Stimulated activated CD4-positive, alpha-beta T cell treated with anti-CD3 and anti-CD28 coated beads, Interleukin-15, amount 100 ng/mL, for 1 hour (primary cell): ENCODE measurements at regions not wholly inside any gene's neighbourhood (a gene's known extent, or its start where the extent isn't known, plus 50 kb on each side); places are given as distances from the start of the nearest gene placed in this dataset.

ENCODE experiments used
- DNase-seq, 2 donors: peaks; one replicate each; pipeline ENCODE4 v3.0.0-alpha.2; 2020; ENCODE audit warnings: low read depth in 1 of 2, low spot score in 1 of 2

DNA sequence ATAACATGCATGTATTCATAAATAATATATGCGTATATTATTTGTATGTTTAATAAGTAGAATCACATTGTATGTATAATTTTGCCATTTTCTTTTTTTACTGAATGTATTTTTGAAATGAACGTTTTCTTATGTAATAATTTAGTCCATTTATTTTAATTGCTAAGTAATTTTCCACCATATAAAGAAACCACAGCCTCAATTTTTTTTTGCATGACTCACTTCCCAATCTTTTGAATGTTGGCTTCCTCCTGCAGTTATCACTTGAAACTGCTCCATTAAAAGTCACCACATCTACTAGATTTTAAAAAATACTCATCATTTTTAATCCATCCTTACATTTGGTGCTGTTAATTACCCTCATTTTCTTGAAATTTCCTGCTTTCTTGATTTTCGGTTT lies 363.3 kb upstream of the MEF2C start:
- DNase-seq = no peak

- DNase-seq = no peak
Measured at GRCh38 chr5:89243611-89244010, 360.6 kb upstream of the MEF2C start.

GRCh38 chr5:89241186-89241585 lies 358.2 kb upstream of the MEF2C start:
- DNase-seq = no peak

DNA sequence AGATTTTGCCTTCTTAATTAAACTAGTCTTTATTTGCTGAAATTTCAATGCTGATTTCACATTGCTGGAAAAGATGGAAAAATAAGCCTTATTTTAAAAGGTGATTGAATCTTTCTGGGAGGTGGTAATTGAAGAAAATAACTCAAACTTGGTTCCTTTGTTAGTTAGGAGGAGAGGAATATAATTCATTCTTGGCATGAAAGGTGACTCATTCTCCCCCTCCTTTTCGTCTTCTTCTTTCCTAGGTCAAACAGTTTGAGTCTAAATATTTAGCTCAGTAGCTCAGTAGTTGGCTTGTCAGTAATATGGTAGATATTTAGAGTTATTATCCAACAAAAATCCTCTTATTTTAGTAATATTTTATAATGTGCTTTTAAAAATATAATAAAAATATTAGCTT lies 353.9 kb upstream of the MEF2C start:
- DNase-seq = no peak

DNA sequence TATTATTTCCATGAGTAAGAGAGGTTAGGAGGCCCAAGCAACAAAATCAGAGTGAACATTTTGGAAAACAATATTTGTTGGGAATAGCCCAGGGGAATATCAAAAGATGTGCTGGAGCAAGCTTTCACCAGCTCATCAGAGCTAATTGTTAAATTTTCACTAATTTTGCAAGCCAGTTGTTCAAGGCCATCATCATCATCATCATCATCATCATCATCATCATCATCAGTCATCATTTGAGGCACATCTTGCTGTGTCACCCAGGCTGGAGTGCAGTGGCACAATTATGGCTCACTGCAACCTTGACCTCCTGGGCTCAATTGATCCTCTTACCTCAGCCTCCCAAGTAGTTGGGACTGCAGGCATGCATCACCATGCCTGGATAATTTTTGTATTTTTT lies 350.5 kb upstream of the MEF2C start:
- no peak for DNase-seq

GRCh38 chr5:89232139-89232603 lies 349.2 kb upstream of the MEF2C start:
- DNase-seq = no peak

DNA sequence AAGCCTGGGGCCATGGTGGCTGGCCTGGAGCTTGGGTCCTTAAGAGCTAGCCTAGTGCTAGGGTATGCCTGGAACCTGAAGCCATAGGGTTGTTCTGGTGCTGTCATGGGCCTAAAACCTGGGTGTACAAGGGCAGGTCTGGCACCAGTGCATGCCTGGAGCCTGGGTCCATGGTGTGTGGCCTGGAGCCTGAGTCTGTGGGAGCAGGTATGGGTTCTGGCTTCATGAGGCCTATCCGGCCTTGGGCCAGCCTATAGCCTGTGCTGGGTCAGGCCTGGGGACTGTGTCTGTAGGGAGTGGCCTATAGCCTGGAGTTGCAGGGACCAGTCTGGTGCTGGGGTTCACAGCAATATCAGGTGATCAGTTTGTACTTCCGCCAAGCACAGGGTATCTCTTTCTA lies 347.2 kb upstream of the MEF2C start:
- DNase-seq = no peak

DNA sequence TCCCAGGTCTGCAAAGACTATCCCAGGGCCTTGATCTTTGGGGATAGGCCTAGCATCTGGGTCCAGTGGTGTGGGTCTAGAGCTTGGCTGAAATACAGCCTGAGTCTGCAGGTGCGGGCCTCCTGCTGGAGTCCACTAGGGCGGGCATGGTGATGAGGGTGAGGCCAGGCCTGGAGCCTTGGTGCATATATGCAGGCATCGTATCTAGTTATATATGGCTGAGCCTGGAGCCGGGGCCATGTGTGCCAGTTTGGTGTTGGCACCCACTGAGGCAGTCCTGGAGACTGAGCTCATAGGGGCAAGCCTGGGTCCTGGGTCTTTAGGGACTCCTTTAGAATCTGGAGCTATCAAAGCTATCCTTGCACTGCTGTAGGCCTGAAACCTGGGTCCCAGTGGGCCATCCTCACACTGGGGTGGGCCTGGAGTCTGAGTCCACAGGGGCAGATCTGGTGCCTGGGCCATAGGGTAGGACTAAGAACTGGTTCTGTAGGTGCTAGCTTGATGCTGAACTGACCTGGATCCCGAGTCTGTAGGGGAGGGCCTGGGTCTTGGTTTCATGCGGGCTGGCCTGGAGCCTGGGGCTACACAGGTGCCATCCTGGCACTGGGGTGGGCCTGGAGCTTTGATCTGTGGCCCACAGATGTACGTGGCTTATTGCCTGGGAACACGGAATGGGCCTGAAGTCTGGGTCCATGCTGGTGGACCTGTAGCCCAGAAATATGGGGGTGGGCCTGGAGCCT lies 346.5 kb upstream of the MEF2C start:
- DNase-seq = no peak

DNA sequence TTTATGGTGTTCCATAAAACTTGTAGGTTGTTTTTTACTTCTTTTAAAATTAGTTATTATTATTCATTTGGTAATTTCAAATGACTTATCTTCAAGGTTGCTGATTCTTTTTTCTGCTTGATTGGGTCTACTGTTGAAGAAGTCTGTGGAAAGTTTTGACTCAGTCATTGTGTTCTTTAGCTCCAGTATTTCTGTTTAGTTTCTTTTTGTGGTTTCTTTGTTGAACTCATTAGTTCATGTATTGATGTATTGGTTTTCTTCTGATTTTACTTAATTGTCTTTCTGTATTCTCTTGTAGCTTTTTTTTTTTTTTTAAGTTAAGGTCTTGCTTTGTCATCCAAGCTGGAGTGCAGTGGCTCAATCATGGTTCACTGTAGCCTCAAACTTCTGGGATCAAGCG lies 345.4 kb upstream of the MEF2C start:
- DNase-seq = no peak

DNA sequence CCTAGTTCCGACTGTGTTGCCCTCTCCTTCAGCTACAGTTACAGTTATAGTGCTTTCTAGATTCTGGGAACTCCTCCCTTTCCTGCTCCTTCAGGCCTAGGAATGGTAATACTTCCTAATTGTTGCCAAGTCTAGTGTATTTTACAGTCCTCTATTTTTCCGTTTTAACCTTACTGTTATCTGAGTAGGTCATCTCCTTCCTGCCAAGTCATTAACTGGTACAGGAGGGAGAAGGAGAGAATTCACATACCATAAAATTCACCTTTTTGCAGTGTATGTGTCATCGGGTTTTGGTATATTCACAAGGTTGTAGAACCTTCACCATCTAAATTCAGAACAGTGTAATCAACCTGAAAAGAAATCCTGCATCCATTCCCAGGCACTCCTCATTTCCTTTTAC lies 335.4 kb upstream of the MEF2C start:
- no peak for DNase-seq

DNA sequence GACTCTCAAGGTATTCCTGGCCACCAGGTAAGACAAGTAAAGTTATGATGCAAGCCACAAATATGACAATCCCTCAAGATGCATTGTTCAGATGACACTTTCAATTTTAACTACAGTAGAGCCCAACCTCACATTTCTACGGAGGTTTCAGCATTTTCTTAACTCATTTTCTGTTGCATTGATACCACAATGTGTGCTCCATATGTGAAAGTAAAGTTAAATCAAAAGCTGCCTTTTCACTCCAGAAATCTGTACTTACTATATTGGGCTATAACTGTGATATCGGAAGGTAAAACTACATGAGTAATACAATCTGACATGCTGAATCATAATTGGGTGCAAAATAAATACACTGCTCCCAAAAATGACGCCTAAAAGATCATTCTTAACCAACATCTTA lies 333.6 kb upstream of the MEF2C start:
- no peak for DNase-seq

DNA sequence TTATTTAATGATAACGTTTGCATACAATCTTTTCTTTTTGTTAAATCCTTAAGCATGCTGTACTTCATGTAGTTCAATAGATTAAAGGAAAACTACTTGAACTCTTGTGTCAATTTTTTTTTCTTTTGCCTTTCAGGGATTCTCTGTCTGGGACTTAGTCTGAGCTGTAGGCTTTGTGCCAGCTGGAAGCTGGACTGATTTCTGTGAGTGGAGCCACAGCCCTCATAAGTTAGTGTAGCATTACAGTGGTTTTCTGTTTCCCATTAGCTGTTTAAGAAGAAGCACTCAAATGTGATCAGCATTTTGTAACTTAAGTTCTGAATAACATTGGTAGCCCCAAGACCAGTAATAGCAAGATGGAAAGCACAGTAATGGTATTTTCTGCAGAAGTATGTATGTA lies 330.6 kb upstream of the MEF2C start:
- DNase-seq = no peak

GRCh38 chr5:89211836-89212235 lies 328.9 kb upstream of the MEF2C start:
- DNase-seq = no peak

DNA sequence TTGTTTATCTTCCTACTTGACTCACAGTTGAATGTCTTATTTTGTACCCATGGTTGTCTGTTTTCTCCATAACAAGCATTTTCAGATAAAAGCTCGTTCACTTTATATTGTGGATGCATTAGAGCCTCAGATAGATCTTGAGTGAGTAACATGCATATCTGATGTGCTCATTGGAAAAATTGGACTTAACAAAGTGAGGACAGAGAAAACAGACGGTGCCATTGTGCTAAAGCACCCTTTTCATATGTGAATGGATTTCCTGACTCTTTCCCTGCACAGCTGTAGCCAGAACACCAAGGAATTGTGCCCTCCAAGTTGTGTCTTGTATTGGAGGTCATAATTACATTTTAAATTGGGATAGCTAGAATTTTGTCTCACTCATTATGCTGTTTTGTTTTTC lies 325.8 kb upstream of the MEF2C start:
- DNase-seq = no peak

GRCh38 chr5:89208392-89208791 lies 325.4 kb upstream of the MEF2C start:
- no peak for DNase-seq

DNA sequence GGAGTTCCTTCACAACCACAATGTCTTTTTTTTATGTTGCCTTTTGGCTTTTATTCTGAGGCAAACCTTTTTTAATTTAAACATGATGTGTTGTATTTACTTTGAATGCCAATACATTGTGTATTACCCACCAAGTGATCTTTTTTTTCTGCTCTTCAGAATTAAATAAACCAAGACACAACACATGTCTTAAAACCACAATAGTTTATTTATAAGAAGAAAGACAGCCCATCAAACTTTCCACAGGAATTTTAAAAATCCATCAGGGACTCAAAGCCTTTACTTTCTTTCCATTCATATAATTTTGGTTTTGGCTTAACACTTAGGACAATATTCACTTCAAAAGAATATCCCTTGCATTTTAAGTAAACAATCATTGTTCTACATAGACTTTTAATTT lies 321.8 kb upstream of the MEF2C start:
- no peak for DNase-seq

- DNase-seq = no peak
Measured at GRCh38 chr5:89203611-89204010, 320.6 kb upstream of the MEF2C start.

DNA sequence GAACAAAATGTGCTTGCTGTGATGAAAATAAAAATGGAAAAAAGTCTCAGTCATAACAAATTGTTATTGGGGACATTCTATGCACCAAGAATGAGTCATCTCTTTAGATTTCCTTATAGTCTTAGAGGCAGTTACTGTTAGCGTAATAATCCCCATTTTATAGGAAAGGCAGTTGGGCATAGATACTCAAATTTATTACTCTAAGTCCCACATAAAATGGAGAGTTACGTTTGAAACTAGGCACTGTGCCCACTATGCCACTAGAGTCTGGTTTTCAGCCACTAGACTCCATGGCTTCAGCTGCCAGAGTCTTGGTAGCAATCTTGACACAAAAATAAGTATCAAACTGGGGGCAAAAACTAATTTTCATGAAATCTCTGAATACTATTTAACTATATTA lies 317.9 kb upstream of the MEF2C start:
- DNase-seq = no peak

DNA sequence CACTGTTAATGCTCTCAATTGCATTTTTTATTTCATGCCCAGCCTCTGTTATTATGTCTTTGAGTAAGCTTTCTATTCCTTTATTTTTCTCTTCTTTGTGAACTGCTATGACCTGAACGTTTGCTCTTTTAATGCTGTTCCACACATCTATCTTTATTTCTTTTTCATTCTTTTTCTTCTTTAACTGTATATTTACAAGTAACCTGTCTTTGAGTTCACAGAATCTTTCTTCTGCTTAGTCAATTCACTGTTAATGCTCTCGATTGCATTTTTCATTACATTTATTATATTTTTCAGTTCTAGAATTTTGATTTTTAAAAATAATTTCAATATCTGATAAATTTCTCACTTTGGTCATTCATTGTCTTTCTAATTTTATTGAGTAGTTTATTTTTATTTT lies 316.3 kb upstream of the MEF2C start:
- DNase-seq = no peak

GRCh38 chr5:89191374-89191773 lies 308.4 kb upstream of the MEF2C start:
- no peak for DNase-seq

DNA sequence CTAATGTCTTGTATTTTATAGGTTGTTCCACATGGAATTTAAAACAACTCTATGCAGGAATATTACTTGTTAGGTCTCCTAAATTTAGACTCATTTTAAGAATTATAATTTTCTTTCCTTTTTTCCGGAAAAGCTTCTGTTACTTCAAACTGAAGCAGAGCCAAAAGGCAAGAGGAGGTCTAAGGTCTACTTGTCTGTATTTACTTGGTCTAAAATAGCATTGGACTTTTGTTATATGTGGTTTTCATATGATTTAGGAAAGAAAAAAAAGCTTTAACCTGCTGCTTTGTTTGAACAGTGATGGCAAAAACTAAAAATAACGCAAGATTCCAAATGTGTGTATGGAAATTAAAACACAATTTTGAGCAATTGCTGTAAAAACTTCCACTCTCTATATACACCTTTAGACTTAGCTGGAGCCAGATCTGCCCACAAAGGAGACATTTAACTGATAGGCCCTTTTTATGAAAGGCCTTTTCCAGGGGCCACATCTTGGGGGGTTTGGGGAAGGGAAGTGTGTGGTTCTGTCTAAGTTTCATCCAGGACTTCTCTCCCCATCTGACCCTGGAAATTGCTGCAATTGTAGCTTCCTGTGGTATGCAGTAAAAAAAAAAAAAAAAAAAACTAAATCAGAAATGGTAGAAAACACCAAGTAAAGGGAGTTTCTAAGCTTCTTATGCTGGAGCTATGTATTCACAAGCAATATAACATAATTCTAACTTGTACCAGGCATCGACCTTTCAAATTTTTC lies 307.7 kb upstream of the MEF2C start:
- no peak for DNase-seq

- DNase-seq = no peak
Measured at GRCh38 chr5:89187883-89188465, 305.0 kb upstream of the MEF2C start.
